ENCODE measurements at regions not wholly inside any gene's neighbourhood (a gene's known extent, or its start where the extent isn't known, plus 50 kb on each side); places are given as distances from the start of the nearest gene placed in this dataset.
A peak's percentile ranks its signal among the peaks of the same experiment; 100 is the strongest.

- ATAC-seq, result no peak
These were observed 446.0 kb upstream of the LRRC7 start for GRCh38 chr1:69121723-69122122.

GRCh38 chr1:69122373-69122772 lies 445.3 kb upstream of the LRRC7 start:
- Mint-ChIP-seq H3K4me1 (no peaks in the 10 kb centered on the region), H3K27ac (no peak overlapping the region), H3K27me3 (no peaks in the 10 kb centered on the region), H3K4me3 (no peak overlapping the region), H3K9me3 (peaks cover 9 to 24% of the 10 kb centered on the region in 2 donors)
- no peak for ATAC-seq
- DNase-seq, result no peak

More at GRCh38 chr1:69121723-69122122, 446.0 kb upstream of the LRRC7 start:
- H3K4me3 Mint-ChIP-seq, result no peak overlapping the region
- no peak overlapping the region for H3K27ac Mint-ChIP-seq
- peaks cover 9 to 30% of the 10 kb centered on the region in 2 donors for H3K9me3 Mint-ChIP-seq
- no peaks in the 10 kb centered on the region for H3K27me3 Mint-ChIP-seq
- no peak for DNase-seq
- H3K4me1 Mint-ChIP-seq, result no peaks in the 10 kb centered on the region

- Mint-ChIP-seq H3K9me3 (peaks cover 9 to 21% of the 10 kb centered on the region in 2 donors), H3K4me3 (no peak overlapping the region), H3K27ac (no peak overlapping the region), H3K27me3 (no peaks in the 10 kb centered on the region), H3K4me1 (no peaks in the 10 kb centered on the region)
- ATAC-seq (no peak), DNase-seq (no peak)
These were observed 444.2 kb upstream of the LRRC7 start for GRCh38 chr1:69123486-69123885.

- Mint-ChIP-seq H3K9me3 (peaks cover 5 to 7% of the 10 kb centered on the region in 2 donors), H3K4me1 (no peaks in the 10 kb centered on the region), H3K4me3 (no peak overlapping the region), H3K27ac (no peak overlapping the region), H3K27me3 (no peaks in the 10 kb centered on the region)
- no peak for ATAC-seq
- DNase-seq, result no peak
These were observed 440.9 kb upstream of the LRRC7 start for GRCh38 chr1:69126796-69127195.

GRCh38 chr1:69128204-69128603 lies 439.5 kb upstream of the LRRC7 start:
- peaks cover 0 to 11% of the 10 kb centered on the region in 2 donors for H3K9me3 Mint-ChIP-seq
- no peak overlapping the region for H3K4me3 Mint-ChIP-seq
- DNase-seq, result no peak
- no peak for ATAC-seq
- H3K27me3 Mint-ChIP-seq, result no peaks in the 10 kb centered on the region
- no peaks in the 10 kb centered on the region for H3K4me1 Mint-ChIP-seq
- no peak overlapping the region for H3K27ac Mint-ChIP-seq

- H3K27me3 Mint-ChIP-seq, result no peaks in the 10 kb centered on the region
- peak overlapping the region in 1 of 2 donors; percentile 68 for H3K27ac Mint-ChIP-seq
- no peak overlapping the region for H3K4me3 Mint-ChIP-seq
- H3K9me3 Mint-ChIP-seq, result peaks cover 0 to 11% of the 10 kb centered on the region in 2 donors
- DNase-seq (no peak), ATAC-seq (no peak)
- H3K4me1 Mint-ChIP-seq, result no peaks in the 10 kb centered on the region
These were observed 438.2 kb upstream of the LRRC7 start for GRCh38 chr1:69129538-69129937.

GRCh38 chr1:69138172-69138571 lies 429.6 kb upstream of the LRRC7 start:
- Mint-ChIP-seq H3K27me3 (no peaks in the 10 kb centered on the region), H3K27ac (no peak overlapping the region), H3K4me1 (no peaks in the 10 kb centered on the region), H3K9me3 (peaks cover 9 to 30% of the 10 kb centered on the region in 2 donors), H3K4me3 (no peak overlapping the region)
- ATAC-seq, result no peak
- DNase-seq, result no peak

GRCh38 chr1:69139007-69139406 lies 428.7 kb upstream of the LRRC7 start:
- Mint-ChIP-seq H3K4me1 (no peaks in the 10 kb centered on the region), H3K9me3 (peaks cover 9 to 30% of the 10 kb centered on the region in 2 donors), H3K27ac (no peak overlapping the region), H3K27me3 (no peaks in the 10 kb centered on the region), H3K4me3 (no peak overlapping the region)
- DNase-seq (no peak), ATAC-seq (no peak)

- Mint-ChIP-seq H3K4me3 (no peak overlapping the region), H3K9me3 (peaks cover 0 to 6% of the 10 kb centered on the region in 2 donors), H3K27me3 (no peaks in the 10 kb centered on the region), H3K4me1 (no peaks in the 10 kb centered on the region), H3K27ac (no peak overlapping the region)
- ATAC-seq, result no peak
- DNase-seq, result no peak
These were observed 421.4 kb upstream of the LRRC7 start for GRCh38 chr1:69146303-69146702.

- Mint-ChIP-seq H3K9me3 (no peaks in the 10 kb centered on the region), H3K4me1 (no peaks in the 10 kb centered on the region), H3K4me3 (no peak overlapping the region), H3K27me3 (no peaks in the 10 kb centered on the region), H3K27ac (no peak overlapping the region)
- DNase-seq, result no peak
- no peak for ATAC-seq
These were observed 419.0 kb upstream of the LRRC7 start for GRCh38 chr1:69148731-69149130.

- H3K27me3 Mint-ChIP-seq, result no peaks in the 10 kb centered on the region
- no peak overlapping the region for H3K4me3 Mint-ChIP-seq
- H3K4me1 Mint-ChIP-seq, result no peaks in the 10 kb centered on the region
- H3K9me3 Mint-ChIP-seq, result peaks cover 0 to 8% of the 10 kb centered on the region in 2 donors
- no peak for DNase-seq
- no peak overlapping the region for H3K27ac Mint-ChIP-seq
- ATAC-seq, result no peak
These were observed 410.5 kb upstream of the LRRC7 start for GRCh38 chr1:69157046-69157756.

- no peaks in the 10 kb centered on the region for H3K27me3 Mint-ChIP-seq
- H3K27ac Mint-ChIP-seq, result no peak overlapping the region
- no peaks in the 10 kb centered on the region for H3K4me1 Mint-ChIP-seq
- no peak for ATAC-seq
- DNase-seq, result no peak
- peaks cover 8 to 11% of the 10 kb centered on the region in 2 donors for H3K9me3 Mint-ChIP-seq
- no peak overlapping the region for H3K4me3 Mint-ChIP-seq
These were observed 404.5 kb upstream of the LRRC7 start for GRCh38 chr1:69163241-69163640.

GRCh38 chr1:69163779-69164178 lies 403.9 kb upstream of the LRRC7 start:
- H3K27me3 Mint-ChIP-seq, result no peaks in the 10 kb centered on the region
- H3K4me3 Mint-ChIP-seq, result no peak overlapping the region
- no peaks in the 10 kb centered on the region for H3K4me1 Mint-ChIP-seq
- ATAC-seq (no peak), DNase-seq (no peak)
- H3K9me3 Mint-ChIP-seq, result peaks cover 8% of the 10 kb centered on the region in 2 donors
- no peak overlapping the region for H3K27ac Mint-ChIP-seq

- Mint-ChIP-seq H3K4me3 (no peak overlapping the region), H3K9me3 (peaks cover 12 to 34% of the 10 kb centered on the region in 2 donors), H3K27me3 (no peaks in the 10 kb centered on the region), H3K27ac (no peak overlapping the region), H3K4me1 (no peaks in the 10 kb centered on the region)
- no peak for DNase-seq
- no peak for ATAC-seq
These were observed 399.8 kb upstream of the LRRC7 start for GRCh38 chr1:69167876-69168275.

- DNase-seq (no peak), ATAC-seq (no peak)
- Mint-ChIP-seq H3K27me3 (no peaks in the 10 kb centered on the region), H3K9me3 (peaks cover 7 to 28% of the 10 kb centered on the region in 2 donors), H3K27ac (no peak overlapping the region), H3K4me1 (no peaks in the 10 kb centered on the region), H3K4me3 (no peak overlapping the region)
These were observed 396.5 kb upstream of the LRRC7 start for GRCh38 chr1:69171248-69171647.

GRCh38 chr1:69172003-69173000 lies 395.4 kb upstream of the LRRC7 start:
- DNase-seq (no peak), ATAC-seq (no peak)
- no peaks in the 10 kb centered on the region for H3K4me1 Mint-ChIP-seq
- no peaks in the 10 kb centered on the region for H3K27me3 Mint-ChIP-seq
- H3K4me3 Mint-ChIP-seq, result no peak overlapping the region
- H3K9me3 Mint-ChIP-seq, result peaks cover 4 to 25% of the 10 kb centered on the region in 2 donors
- H3K27ac Mint-ChIP-seq, result no peak overlapping the region
